ENCODE measurements at regions not wholly inside any gene's neighbourhood (a gene's known extent, or its start where the extent isn't known, plus 50 kb on each side); places are given as distances from the start of the nearest gene placed in this dataset.

DNA sequence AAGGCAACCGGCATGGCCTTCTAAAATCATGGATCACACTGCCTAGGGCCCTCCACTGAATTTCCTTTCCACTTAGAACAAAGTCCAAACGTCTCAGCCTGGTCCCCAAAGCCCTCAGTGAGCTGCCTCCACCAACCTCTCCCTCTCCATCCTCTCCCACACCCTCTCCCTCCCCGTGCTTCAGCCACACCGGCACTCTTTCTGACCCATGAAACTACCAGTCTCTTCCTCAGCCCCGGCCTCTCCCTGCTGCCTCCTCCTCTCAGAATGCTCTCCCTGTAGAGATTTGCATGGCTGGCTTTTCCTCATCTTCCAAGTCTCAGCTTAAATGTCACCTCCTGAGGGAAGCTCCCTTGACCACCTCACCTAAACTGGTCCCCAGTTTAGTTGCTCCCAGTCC is 219.0 kb upstream of the ZMIZ1 start:
- ATAC-seq = no peak

DNA sequence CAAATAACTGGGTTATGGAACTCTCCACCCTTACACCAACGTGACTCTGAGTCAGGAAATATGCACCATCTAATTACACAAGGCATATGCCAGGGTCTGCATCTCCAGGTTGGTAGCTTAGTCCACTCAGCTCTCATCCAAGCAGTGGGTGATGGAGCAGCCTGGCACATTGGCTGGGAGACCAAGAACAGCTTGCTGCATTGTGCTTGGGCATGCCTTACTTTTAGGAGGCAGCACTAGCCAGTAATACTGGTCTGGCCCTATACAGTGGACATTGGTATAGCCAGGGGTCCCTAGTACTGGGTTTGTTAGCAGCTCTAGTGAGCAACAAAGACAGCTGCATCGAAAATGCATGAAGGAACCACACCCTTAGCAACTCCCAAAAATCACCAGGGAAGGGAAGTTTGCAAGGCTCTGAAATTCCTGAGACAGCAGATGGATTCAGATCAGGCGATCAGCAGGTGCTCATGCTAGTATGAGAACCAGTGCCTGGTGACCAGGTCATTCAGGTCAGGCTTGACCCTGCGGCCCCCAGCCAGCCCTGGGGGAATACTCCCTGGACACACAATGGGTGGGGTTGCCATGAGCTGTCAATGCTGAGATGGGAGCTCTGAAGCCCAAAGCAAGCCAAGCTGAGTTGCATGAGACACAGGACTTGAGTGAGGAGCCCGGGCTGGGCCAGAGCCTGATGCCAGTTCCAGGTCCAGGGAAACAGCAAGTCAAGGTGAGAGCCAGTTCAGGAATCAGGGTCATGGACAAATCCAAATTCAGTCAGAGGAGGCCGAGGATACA is 217.9 kb upstream of the ZMIZ1 start:
- no peak for ATAC-seq

DNA sequence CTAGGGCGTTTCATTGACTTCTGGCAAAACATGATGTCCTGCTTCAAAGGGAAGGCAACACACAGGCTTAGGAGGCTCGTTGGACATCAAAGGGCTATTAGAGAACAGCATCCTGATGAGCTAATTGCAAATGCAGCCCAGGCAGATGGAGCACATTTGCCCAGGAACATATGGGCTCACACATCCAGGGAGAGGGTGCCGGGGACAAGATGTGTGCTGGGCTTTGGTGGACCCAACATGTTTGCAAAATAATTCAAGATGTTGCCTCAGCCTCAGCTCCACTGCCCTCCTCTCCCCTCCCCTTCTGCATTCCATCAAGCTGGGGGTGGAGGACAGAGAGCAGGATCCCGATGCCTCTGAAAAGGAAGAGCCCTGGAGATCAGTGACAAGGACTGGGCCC is 217.1 kb upstream of the ZMIZ1 start:
- ATAC-seq = no peak

DNA sequence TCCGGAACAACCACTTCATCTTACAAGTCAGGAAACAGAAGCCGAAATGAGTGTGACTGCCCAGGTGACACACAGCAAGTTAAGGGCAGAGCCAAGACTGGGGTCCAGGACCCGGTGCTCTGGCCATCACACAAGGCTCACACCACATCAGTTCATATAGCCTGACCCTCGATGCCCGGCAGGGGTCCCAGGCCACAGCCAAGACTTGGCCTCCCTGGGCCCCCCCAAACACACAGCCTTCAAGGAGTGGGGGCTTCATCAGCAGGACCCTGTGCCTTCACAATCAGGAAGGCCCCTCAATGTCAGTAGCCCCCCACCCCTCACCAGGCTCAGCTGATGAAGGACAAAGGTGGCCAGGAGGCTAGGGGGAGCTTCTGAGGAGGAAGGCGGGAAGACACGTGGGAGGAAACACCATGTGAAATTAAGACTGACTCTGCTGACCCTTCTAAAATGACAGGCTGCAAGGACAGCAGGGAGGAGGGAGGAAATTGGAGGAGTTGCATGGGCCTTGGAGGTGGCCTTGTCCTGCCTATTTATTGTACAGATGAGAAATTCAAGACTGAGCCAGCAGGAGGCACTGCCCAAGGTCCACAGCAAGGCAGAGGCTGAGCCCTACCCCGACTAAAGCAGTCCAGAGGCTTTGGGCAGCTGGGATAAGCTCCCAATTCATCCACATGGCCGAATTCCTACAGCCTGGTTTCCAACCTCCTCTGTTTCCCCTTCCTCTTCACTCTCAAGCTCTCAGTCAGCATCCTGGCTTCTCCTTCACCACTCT is 216.1 kb upstream of the ZMIZ1 start:
- ATAC-seq = no peak

DNA sequence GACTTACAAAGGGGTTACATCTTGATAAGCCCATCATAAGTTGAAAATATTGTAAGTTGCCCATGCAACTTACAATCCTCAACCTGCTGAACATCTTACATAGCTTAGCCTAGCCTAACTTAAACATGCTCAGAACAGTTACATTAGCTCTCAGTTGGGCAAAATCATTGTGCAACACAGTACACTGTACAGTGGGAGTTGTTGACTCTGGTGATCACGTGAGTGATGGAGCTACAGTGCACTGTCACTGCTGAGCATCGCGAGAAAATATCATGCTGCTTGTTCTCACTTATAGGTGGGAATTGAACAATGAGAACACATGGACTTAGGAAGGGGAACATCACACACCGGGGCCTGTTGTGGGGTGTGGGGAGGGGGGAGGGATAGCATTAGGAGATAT is 214.9 kb upstream of the ZMIZ1 start:
- ATAC-seq = no peak

DNA sequence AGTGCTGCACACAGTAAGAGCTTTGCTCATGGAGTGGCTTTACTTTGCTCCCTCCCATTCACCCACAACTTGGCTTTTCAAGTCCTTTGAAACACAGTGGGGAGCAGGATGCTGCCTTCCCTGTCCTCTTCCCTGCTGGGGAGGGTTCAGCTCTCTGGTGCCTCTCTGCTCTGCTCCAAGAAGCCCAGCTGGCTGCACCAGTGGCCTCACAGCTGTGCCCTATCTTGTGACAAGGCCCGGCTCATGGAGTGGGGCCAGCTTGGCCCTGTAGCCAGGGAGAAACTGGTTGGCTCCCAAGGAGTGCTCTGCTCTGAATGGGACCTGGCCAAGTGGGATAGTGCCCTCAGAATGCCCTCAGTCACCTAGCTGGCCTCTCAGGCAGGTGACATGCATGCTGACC is 212.3 kb upstream of the ZMIZ1 start:
- no peak for ATAC-seq

DNA sequence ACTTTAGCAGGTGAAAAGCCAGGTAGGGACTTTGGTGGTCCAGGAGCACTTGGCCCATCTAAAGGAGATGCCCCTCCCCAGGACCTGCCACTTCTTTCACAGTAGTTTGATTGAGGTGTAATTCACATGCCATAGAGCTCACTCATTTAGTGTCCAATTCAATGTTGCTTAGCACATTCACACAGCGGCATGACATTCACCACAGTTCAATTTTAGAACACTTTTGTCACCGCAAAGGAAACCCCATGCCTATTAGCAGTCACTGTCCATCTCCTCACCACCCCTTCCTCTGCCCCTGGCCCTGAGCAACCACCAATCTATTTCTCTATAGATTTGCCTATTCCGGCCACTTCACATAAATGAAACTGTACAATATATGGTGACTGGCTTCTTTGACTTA is 211.6 kb upstream of the ZMIZ1 start:
- no peak for ATAC-seq

DNA sequence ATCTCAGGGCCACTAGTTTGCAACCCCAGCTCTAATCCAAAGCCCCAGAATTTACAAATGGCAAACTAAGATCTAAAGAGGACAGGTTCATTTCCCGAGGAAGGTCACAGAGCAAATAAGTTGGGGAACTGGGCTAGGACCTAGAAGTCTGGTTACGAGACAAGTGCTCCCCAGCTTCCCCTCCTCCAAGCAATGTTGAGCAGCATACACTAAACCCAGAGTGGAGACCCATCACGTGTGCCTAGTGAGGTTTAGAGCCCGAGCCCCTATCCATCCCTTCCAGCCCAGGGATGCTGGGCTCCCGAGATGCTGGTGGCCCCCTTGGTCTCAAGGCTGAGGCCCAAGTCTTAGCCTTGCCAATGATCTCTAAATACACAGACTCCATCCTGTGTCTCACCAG is 209.5 kb upstream of the ZMIZ1 start:
- no peak for ATAC-seq

DNA sequence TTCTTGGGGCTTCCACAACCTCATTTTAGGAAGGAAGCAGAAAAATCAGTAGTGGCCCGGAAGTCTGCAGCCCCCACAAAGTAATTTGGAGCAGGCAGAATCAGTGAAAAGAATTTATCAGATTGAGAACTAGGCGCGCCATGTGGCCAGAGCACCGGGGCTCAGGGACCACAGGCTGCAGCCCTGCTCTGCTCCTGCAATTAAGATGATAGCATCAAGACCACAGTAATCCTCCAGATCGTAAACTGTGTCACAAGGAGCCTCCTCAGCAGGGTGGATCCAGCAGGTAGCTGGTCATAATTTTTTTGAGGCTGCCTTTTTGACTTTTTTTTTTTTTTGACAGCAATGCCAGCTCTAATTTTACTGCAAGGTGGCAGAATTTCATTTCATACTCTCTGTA is 209.0 kb upstream of the ZMIZ1 start:
- no peak for ATAC-seq

DNA sequence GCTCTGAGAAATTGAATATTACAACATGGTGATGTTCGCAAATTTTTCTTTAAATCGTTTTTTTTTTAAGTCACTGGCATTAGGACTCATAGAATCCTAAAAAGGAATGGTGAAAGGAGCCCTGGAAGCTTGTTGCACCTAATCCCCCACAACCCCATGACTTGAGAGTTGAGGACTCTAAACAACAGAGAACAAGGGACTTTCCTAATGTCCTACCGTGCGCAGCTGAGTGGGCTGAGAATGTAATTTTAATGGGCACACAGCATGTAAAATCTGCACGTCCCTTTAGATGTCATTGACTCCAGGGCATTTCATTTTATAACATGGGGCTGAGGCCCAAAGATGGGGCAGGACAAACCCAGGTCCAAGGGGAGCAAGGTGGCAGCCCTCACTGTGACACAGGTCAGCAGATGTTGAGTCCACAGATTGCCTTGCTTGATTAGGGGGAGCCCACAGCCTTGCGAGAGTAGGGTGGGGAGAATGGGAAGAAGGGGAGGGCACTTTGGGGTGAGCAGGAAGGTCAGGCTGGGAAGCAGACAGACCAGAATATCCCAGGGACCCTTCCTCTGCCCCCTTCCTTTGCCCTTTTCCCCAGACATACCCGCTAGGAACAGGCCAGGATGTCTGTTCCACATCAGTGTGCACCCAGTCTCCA is 208.4 kb upstream of the ZMIZ1 start:
- ATAC-seq = no peak

DNA sequence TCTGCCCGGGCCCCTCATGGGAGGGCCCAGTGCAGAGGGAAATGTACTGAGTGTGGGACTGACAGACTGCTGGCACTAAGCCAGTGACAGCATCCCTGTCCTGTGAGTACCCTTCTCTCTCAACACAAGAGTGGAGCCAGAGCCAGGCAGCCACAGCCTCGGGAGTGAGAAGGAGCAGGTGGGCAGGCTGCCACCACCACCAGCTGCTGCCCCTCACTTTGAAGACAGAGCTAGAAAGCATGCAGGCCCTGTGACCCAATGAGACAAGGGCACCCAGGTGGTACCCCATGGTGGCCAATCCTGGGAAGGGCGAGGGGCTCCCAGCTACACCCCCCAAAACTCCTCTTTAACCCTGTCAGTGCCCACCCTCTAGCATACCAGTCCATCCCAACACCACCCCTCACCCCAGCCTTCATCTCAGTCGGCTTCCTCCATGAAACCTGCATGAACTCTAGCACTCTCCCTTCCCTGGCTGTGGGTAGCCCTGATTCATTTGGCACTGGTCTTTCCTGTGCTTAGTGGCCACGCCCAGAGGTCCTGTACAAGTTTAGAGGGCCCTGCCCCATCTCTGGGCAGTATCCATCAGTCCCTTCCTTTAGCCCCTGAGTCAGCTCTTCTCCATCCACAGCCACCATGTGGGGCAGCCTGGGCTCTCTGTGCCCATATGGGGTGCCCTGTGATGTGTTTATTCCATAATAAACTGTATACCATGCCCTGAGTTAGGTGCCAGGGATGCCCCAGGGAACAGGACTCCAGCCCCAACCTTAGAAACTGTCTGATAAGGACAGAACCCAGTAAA is 207.0 kb upstream of the ZMIZ1 start:
- no peak for ATAC-seq

DNA sequence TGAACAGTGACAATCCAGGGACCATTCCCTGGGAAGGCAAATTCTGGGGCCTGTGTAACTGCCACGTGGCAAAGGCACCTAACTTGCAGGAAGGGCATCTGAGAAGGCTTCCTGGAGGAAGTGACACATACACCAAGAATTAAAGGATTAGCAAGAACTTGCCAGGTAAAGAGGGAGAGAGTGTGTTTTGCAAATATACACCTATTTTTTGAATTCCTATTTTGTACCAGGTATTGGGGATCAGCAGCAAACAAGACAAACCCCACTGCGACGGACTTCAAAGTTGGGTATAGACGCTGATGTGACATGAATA is 206.5 kb upstream of the ZMIZ1 start:
- no peak for ATAC-seq

DNA sequence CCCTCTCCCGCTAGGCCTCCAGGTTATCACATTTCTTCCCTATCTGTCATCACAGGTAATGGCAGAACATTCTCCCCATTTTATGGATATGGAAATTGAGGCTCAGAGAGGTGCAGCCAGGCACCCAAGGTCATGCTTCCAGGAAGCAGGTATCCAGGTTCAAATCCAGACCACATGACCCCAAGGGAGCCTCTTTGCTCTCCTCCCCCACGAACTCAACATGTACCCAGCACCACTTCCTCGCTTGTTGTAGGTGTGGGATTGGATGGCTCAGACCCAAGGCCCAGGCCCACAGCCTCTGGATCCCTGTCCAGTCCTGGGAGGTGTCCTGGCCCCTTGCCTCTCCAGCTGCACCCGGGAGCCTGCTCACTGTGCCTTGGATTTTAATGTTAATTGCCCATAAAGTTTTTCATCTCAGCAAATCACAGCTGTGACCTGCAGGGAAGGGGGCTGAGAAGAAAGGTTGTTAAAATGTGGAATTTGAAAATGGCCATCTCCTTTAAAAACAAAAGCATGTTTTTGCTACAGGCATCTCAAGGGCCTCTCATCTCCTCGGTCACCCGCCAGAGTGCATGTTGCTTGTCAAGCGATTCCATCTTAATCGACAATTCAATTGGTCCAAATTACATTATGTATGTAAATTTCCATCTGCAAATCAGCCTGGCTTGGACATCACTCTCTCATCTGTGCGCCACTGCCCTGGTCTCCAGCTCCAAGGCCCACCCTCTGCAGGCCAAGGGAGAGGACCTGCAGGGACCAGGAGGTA is 205.4 kb upstream of the ZMIZ1 start:
- ATAC-seq = no peak

DNA sequence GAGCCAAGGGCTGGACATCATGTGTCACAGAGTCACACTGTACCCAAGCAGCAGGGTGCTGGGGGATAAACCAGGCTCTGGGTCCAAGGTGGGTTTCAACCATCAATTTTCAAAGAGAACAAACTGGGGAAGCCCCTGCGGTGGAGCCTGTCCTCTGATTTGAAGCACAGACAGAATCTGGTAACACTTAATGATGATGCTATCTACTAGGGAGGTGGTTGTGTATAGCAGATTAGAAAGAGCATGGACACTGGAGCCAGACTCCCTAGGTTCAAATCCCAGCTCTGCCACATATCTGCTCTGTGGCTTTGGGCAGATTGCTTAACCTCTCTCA is 204.9 kb upstream of the ZMIZ1 start:
- no peak for ATAC-seq

DNA sequence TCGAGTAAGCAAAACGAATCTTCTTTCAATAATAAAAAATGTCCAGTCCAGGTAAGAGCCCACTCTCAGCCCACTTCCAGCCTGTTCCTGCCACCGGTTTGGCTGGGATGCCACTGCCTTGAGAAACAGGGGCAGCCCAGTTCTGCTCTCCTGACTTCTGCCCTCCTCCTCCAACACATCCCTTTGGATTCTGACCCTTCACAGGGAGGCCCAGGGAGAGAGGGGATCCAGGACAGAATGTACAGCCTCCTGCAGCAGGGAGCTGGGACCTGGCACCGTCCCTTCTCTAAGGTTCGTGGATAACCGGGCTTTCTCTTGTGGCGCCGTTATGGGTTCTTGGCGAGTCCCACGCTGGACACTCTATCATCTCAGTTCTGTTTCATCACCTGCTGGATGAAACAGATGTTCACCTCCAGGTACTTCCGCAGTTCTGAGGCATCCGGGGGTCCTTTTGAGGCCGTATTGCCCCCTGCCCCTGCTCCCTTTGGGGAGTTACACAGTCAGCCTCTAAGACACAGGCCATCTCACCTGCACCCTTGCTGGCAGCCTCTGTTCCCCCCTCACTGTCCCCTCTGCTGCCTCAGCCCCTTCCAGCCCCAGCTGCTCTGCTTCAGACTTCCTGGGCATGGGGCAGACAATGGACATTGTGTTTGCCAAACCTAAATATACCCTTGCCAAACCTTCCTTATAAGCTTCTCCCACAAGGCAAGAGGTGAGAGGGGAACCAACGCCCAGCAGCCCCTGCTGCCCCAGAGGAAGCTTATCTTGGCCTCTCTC is 203.8 kb upstream of the ZMIZ1 start:
- ATAC-seq = no peak

DNA sequence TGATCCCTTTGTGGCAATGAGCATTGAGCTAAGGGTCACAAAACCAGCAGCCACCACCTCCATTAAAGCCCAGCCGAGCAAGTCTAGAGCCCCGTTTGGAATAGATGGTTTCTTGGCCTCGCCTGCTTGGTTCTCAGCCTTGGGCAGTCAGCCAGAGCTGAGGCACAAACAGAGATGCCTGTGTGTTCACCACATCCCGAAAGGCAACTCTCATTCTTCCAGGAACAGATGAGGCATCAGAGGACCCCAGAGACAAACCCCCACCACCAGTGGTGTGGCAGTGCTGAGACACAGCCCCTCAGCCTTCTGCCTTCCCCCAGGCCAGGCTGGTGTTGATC is 203.3 kb upstream of the ZMIZ1 start:
- ATAC-seq = no peak

DNA sequence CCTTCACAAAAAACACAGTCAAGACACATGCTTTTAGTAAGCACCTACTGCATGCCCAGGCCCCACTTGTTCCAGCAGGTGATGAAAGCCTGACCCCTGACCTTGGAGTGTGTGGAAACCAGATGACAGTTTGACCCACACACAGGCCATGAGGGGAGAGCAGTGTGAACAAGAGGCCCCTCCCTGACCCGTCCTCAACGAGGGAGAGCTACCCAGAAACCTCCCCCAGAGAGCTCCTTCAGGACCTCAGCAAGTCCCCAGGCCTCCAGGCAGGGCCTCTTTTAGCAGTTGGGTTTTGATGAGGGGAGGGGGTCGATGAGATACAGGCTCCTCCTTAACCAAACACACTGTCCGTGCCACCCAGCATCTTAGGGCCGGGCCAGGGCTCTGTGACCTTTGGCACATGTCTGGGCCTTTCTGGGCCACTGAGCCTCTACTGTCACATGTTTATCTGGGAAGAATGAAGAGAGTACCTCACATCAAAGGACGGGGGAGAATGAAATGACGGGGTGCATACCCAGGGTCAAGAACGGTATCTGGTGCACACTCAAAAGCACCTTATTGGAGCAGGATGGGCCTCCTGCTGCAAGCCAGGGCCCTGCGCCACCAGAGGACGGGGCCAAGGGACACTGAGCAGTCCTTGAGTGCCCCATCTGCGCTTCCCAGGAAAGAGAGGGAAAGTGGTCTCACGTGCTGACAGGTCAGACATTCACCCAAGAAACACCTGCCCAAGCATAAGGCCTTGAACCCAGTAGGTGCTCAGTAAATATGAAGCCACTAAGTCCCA is 202.6 kb upstream of the ZMIZ1 start:
- ATAC-seq = no peak

DNA sequence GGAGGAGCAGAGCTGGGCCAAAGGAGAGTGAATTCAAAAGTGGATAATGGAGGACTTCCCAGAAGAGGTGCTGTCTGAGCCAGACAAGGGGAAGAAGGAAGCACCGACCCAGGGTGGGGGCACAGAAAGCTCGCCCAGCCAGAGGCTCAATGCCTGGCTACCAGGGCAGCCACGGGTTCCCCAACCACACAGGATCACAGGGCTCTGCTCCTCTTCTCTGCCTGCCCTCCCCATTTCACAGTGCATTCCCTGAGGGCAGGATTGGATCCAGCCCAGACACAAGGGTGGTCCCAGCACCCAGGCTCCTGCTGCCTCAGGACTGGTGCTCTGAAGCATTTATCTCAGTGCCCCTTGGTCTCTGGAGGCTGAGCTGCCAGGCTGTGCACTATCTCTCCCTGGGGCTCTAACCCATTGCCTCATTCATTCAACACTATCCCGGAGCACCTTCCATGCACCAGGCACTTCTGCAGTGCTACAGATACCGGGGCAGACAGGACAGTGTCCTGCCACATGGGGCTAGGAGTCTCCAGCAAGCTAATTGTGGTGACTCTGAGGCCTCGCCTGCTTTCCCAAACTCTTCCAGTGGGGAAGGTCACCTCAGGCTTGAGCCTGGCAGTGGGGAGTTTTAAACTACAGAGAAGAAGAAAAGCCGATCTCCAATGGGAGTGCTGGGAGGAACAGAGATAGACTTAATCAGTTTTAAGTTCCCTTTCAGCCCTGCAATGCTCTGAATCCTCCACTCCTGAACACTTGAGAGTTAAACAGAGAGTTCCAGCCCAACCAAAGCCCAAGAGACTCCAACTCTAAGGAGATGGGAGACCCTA is 201.8 kb upstream of the ZMIZ1 start:
- no peak for ATAC-seq

DNA sequence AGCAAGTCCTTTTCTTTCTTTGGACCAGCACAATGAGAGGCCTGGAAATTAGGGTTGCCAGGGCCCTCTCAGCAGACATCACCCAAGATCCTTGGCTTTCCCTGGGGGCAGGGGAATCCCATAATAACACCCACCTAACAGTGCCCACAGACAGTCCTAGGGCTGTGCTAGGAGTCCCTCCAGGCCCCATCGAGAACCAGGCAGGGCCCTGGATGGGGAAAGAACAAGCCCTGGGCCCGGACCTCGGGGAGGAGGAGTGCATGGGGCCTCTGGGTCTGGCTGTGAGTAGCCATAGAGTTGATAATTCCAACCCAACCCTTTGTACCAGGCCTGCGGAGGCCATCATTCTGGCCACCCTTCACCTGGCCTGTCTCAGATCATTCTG is 201.2 kb upstream of the ZMIZ1 start:
- ATAC-seq = no peak

DNA sequence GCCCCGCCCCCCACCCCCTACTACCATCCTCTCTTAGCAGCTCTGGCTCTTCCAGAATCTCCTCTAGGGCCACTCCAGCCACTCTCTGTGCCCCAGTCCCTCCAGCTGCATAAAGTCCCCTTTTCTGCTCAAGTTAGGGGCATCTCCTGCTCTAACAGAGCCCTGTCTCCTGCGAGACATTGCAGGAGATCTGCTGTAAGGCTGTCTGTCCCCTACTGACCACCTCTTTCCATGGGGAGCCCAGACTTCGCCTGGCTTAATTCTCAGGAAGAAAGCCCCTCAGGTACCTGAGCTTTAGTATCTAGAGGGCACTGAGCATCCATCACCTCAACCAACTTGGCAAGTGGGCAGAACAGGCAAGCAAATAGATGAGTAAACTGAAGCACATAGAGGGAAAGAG is 200.7 kb upstream of the ZMIZ1 start:
- ATAC-seq = no peak
